ENCODE measurements at regions not wholly inside any gene's neighbourhood (a gene's known extent, or its start where the extent isn't known, plus 50 kb on each side); places are given as distances from the start of the nearest gene placed in this dataset.

DNA sequence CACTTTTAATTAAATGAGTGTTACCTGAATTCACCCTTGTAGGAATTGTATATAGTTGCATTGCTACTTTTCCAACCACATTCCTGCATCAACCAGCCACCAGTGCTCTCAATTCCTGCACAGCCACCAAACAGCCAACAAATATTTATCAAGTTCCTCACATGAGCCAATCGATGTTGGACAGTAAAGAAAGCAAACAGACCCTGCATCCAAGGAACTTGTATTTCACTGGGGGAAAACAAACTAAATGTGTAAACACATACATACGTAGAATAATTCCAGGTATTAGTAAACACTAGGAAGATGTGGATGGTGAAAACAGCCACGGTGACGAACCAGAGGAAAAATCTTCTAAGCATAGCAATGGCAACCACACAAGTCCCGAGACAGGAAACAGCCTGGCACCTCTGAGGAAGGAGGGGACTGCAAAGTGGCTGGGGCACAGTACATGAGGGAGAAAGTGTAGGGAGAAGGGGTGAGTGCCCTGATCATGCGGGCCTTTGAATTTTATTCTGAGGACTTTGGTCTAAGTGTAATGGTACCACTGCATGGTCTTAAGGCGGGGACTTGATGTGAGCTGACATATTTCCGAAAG is 111.2 kb downstream of the XRCC2 start:
- TF ChIP-seq POLR2A (IDR thresholded peaks at IDR 0.05) = no peak
- TF ChIP-seq, protein P1, sequence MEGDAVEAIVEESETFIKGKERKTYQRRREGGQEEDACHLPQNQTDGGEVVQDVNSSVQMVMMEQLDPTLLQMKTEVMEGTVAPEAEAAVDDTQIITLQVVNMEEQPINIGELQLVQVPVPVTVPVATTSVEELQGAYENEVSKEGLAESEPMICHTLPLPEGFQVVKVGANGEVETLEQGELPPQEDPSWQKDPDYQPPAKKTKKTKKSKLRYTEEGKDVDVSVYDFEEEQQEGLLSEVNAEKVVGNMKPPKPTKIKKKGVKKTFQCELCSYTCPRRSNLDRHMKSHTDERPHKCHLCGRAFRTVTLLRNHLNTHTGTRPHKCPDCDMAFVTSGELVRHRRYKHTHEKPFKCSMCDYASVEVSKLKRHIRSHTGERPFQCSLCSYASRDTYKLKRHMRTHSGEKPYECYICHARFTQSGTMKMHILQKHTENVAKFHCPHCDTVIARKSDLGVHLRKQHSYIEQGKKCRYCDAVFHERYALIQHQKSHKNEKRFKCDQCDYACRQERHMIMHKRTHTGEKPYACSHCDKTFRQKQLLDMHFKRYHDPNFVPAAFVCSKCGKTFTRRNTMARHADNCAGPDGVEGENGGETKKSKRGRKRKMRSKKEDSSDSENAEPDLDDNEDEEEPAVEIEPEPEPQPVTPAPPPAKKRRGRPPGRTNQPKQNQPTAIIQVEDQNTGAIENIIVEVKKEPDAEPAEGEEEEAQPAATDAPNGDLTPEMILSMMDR (IDR thresholded peaks at IDR 0.05) = no peak
